Ramos (cell line): ENCODE measurements at regions not wholly inside any gene's neighbourhood (a gene's known extent, or its start where the extent isn't known, plus 50 kb on each side); places are given as distances from the start of the nearest gene placed in this dataset.

ENCODE experiments used
- in situ Hi-C: fragments of 300-500 bp; cut with MboI; formaldehyde crosslinking; loops from one replicate; pipeline ENCODE4 v1.14.3; 2022; ENCODE audit warnings: low sequenced_read_pairs; ENCODE audit not compliant: unreplicated experiment

DNA sequence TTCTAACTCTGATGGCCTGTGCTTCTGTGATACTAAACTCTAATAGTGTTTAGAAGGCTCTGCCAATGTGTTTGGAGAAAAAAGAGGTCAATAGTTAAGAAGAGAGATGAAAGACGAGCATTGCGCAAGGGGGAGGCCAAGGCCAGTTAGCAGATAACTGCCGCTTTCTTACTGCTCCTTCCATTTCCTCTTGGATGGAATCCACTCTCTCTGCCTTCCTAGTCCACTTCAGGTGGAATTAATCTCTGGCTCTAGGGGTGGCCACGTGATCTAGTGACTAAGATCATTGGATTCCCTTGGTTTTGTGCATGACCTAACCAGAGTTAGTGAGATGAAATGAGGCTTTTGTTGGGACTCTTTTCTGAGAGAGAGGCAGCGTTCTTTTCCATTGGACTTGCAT, 148.3 kb downstream of the ACTL8 start:
- in situ Hi-C loops = no loop called here

GRCh38 chr1:17904290-17904689, 149.2 kb downstream of the ACTL8 start:
- in situ Hi-C loops = no loop called here

GRCh38 chr1:17907999-17908398, 152.9 kb downstream of the ACTL8 start:
- in situ Hi-C loops = no loop called here

DNA sequence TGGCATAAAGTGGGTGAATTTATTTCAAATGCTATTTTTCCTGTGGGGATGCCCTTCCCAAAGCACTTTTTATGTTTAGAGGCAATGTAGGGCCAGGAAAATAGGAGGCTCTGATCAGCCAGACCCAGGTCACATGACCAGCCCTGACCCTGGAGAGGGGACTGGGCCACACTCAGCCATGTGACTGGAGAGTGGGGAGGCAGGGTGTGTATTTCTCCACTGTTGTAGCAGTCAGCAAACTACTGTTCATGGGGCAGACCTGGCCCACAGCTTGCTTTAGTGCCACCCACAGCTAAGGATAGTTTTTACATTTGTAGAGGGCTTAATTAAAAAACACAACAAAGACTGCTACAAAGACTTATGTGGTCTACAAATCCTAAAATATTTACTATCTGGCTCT, 153.8 kb downstream of the ACTL8 start:
- in situ Hi-C loops = no loop called here

DNA sequence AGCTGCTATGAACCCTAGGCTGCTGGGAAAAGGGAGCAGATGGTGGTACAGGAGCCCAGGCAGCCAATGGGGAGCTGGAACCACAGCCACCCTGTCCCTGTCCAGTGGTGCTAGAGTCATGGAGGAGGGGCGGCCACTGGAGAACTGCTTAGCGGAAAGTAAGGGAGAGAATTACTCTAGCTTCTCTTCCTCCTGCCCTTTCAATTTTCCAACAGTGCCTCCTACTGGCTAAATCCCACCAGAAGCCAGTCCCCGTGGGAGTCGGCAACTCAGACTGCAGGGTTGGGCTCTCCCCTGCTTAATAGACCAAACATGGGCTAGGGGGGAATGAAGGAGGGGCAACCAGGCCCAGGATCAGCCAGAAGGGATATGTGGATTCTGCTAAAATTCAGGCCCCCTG, 154.5 kb downstream of the ACTL8 start:
- in situ Hi-C loops = no loop called here

- in situ Hi-C loops = no loop called here
These were observed 156.7 kb downstream of the ACTL8 start for GRCh38 chr1:17911791-17912190.

- in situ Hi-C loops = no loop called here
These were observed 157.4 kb downstream of the ACTL8 start for GRCh38 chr1:17912491-17912890.

- in situ Hi-C loops = no loop called here
These were observed 158.4 kb downstream of the ACTL8 start for GRCh38 chr1:17913326-17914115.

GRCh38 chr1:17914131-17914530, 159.0 kb downstream of the ACTL8 start:
- in situ Hi-C loops = no loop called here

DNA sequence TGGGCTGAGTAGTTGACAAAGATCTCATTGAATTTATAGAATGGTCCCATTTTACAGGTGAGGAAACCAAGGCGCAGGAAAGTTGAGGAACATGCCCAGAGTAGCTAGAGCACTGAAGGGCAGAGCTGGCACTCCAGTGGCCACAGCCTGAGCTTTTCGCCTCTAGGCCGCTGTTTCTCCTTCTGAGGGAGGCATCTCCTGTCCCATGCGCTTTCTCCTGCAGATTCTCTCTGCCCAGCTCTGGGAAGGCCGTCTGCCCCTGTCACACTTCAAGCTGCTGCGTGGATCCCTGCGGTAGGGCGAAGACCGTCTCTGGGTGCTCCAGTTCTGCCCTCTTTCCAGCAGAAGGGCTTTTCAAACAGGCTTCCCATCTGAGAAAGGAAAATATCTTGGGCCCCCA, 159.9 kb downstream of the ACTL8 start:
- in situ Hi-C loops = no loop called here

- in situ Hi-C loops = no loop called here
These were observed 160.5 kb downstream of the ACTL8 start for GRCh38 chr1:17915511-17916197.

- in situ Hi-C loops = no loop called here
These were observed 161.6 kb downstream of the ACTL8 start for GRCh38 chr1:17916702-17917101.

GRCh38 chr1:17919525-17920439, 164.6 kb downstream of the ACTL8 start:
- in situ Hi-C loops = loop anchor here (10.0 kb wide), 1 partner anchor 185 kb away; the partner anchor contains the start of gene IGSF21

DNA sequence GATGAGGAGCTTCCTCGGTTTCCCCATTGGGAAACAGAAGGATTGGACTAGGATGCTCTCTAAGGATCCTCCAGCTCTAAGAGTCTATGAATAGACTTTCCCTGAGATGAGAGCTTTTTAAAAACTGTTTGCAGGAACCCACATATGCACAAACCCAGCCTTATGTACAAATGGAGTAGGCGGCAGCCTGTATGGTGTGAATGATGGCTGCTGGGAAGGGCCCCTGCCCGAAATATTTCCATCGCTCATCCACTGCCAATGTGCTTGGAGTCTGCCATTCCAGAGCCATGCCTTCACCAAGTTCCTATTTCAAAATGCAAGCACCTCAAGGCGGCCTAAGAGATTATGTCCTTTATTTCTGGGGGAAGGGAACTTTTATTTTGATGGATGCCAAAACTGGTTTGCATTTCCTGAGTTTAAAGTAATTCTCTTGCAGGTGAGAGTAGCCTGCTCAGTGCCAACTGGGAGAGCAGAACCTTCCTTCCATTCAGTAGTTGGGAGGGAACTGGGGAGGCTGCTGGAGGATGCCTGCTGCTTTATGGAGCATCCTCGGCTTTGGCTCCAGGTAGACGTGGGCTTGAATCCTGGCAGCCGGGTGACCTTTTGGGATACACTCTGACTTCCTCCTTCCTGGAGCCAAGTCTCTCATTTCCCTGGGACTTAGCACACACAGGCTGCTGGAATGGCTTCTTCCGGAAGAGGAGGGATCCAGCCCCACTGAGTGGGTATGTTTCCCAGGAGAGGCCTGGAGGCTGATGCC, 165.9 kb downstream of the ACTL8 start:
- in situ Hi-C loops = loop anchor here (10.0 kb wide), 1 partner anchor 184 kb away; the partner anchor contains the start of gene IGSF21

DNA sequence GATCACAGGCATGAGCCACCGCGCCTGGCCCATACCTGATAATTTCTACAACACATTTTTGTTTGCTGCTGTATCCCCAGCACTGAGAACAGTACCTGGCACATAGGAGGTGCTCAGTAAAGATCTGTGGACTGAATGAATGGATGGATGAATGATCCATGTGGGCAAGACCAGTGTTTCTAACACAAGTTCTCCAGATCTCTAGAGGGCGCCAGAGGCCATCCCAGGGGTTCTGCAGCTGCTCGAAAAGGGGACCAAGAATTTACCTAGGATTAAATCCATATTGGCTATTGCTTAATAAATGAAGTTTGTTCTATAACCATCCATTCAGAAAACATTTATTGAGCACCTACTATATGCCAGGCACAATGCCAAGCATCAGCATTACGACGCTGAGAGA, 167.7 kb downstream of the ACTL8 start:
- in situ Hi-C loops = loop anchor here (10.0 kb wide), 1 partner anchor 182 kb away; the partner anchor contains the start of gene IGSF21

DNA sequence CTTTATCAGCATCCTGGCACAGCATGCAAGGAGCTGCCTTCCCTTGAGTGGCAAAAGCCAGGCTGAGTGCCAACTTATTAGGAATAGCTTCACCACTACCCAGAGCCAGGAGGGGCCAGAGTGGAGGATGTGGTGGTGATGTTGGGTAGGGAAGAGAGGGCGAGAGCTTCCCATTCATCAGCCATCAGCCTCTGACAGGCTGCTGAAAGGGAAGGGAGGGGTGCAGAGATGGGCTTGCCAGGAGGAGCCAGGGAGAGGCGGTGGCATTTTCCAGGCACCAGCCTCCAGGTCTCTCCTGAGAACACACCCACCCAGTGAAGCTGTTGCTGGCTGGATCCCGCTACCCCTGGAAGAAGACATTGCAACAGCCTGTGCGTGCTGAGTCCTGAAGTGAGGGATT, 168.5 kb downstream of the ACTL8 start:
- in situ Hi-C loops = loop anchor here (10.0 kb wide), 1 partner anchor 181 kb away; the partner anchor contains the start of gene IGSF21

GRCh38 chr1:17924578-17924977, 169.4 kb downstream of the ACTL8 start:
- in situ Hi-C loops = loop anchor here (10.0 kb wide), 1 partner anchor 180 kb away; the partner anchor contains the start of gene IGSF21

GRCh38 chr1:17925290-17926237, 170.4 kb downstream of the ACTL8 start:
- in situ Hi-C loops = loop anchor here (10.0 kb wide), 1 partner anchor 179 kb away; the partner anchor contains the start of gene IGSF21
